B cell (primary cell): ENCODE measurements at regions not wholly inside any gene's neighbourhood (a gene's known extent, or its start where the extent isn't known, plus 50 kb on each side); places are given as distances from the start of the nearest gene placed in this dataset.

Experiments
- ATAC-seq: fragments of 200-7000 bp; cut with Tn5 transposase; one replicate; pipeline ENCODE4 v1.10.0; 2021; ENCODE audit warnings: low read depth, mild to moderate bottlenecking, moderate number of reproducible peaks, moderate library complexity
- CTCF ChIA-PET: fragments of 350-600 bp; sonication (Branson Sonifier 250); formaldehyde crosslinking; loops from one replicate; lab custom pipeline; 2021; ENCODE audit warnings: antibody characterized with exemption, inconsistent platforms; lab: Charles Lee
- POLR2A ChIA-PET: fragments of 350-600 bp; sonication (Branson Sonifier 250); formaldehyde crosslinking; loops from one replicate; lab custom pipeline; 2021; ENCODE audit warnings: antibody characterized with exemption; lab: Charles Lee
- DNase-seq: peaks from one replicate; pipeline ENCODE4 v3.0.0; 2013
- H2AFZ ChIP-seq: 2 replicates; pipeline ENCODE4 v1.6.1; 2012; ENCODE audit warnings: mild to moderate bottlenecking, low read depth, low read length; ENCODE audit not compliant: insufficient read depth, poor library complexity, severe bottlenecking
- H3K27ac ChIP-seq, 2 donors: 1 replicate in 1 of 2; 2 replicates in 1 of 2; pipeline ENCODE4 v1.5.1; 2012 to 2013; ENCODE audit warnings: low read length in 2 of 2, mild to moderate bottlenecking in 2 of 2, moderate library complexity in 1 of 2
- H3K27me3 ChIP-seq, 4 experiments: fragments of 200-600 bp in 1 of 4; sonication (generic) in 1 of 4; replicated peaks in 1 of 4; 1 replicate in 2 of 4; 2 replicates in 2 of 4; pipeline versions ENCODE4 v1.6.1 to v1.7.0; 2013 to 2016; ENCODE audit warnings: low read length in 3 of 4, mild to moderate bottlenecking in 2 of 4, mixed read lengths in 1 of 4, moderate library complexity in 1 of 4; ENCODE audit not compliant: insufficient read depth in 4 of 4, control insufficient read depth in 3 of 4; ENCODE audit errors: control extremely low read depth in 1 of 4
- H3K36me3 ChIP-seq, 2 experiments: replicated peaks in 1 of 2; 1 replicate in 1 of 2; 2 replicates in 1 of 2; pipeline versions ENCODE4 v1.6.1 to v1.7.1; 2013; ENCODE audit warnings: low read length in 1 of 2; ENCODE audit not compliant: insufficient read depth in 2 of 2, control insufficient read depth in 1 of 2; ENCODE audit errors: control extremely low read depth in 1 of 2, extremely low read depth in 1 of 2
- H3K4me1 ChIP-seq, 2 donors: fragments of 200-600 bp in 1 of 2; sonication (generic) in 1 of 2; 1 replicate in 1 of 2; 2 replicates in 1 of 2; pipeline versions ENCODE4 v1.5.1 to v1.6.1; 2013 to 2017; ENCODE audit warnings: low read length in 2 of 2; ENCODE audit not compliant: control insufficient read depth in 2 of 2, insufficient read depth in 2 of 2
- H3K4me2 ChIP-seq: replicated peaks from 2 replicates; pipeline ENCODE3; 2012; ENCODE audit warnings: mild to moderate bottlenecking, low read depth, low read length; ENCODE audit not compliant: poor library complexity, severe bottlenecking
- H3K4me3 ChIP-seq, 5 experiments: fragments of 200-600 bp in 1 of 5; sonication (generic) in 1 of 5; 1 replicate in 3 of 5; 2 replicates in 2 of 5; pipeline versions ENCODE4 v1.5.1 to v1.7.0; 2011 to 2016; ENCODE audit warnings: low read length in 4 of 5, mild to moderate bottlenecking in 4 of 5, low read depth in 2 of 5, control low read depth in 1 of 5, moderate library complexity in 1 of 5; ENCODE audit not compliant: insufficient read depth in 1 of 5; ENCODE audit errors: control extremely low read depth in 1 of 5, extremely low read depth in 1 of 5
- H3K79me2 ChIP-seq: fragments of 200-600 bp; sonication (generic); one replicate; pipeline ENCODE4 v1.6.0; 2016; ENCODE audit warnings: low read length; ENCODE audit not compliant: control insufficient read depth, insufficient read depth
- H3K9ac ChIP-seq: fragments of 200-600 bp; sonication (generic); 2 replicates; pipeline ENCODE4 v1.6.1; 2017; ENCODE audit warnings: mild to moderate bottlenecking, low read length, moderate library complexity
- H3K9me3 ChIP-seq, 3 donors: one replicate each; pipeline versions ENCODE4 v1.6.1 to v1.7.1; 2013; ENCODE audit warnings: low read length in 2 of 3; ENCODE audit not compliant: control insufficient read depth in 2 of 3, insufficient read depth in 1 of 3; ENCODE audit errors: control extremely low read depth in 1 of 3
- H4K20me1 ChIP-seq: 2 replicates; pipeline ENCODE4 v1.6.0; 2012; ENCODE audit warnings: mild to moderate bottlenecking, low read length; ENCODE audit not compliant: insufficient read depth, control insufficient read depth, poor library complexity, severe bottlenecking
- H3K27ac Mint-ChIP-seq: one replicate; pipeline ENCODE4 v1.8.0; 2021; ENCODE audit warnings: mixed read lengths
- H3K27me3 Mint-ChIP-seq: one replicate; pipeline ENCODE4 v1.8.0; 2021; ENCODE audit warnings: mixed read lengths
- H3K4me1 Mint-ChIP-seq: one replicate; pipeline ENCODE4 v1.8.0; 2021; ENCODE audit warnings: mixed read lengths
- H3K4me3 Mint-ChIP-seq: one replicate; pipeline ENCODE4 v1.8.0; 2021; ENCODE audit warnings: mixed read lengths
- H3K9me3 Mint-ChIP-seq: one replicate; pipeline ENCODE4 v1.8.0; 2022; ENCODE audit warnings: mixed read lengths; ENCODE audit not compliant: insufficient read depth
- EZH2 ChIP-seq: IDR thresholded peaks from 2 replicates; pipeline ENCODE4 v1.6.1; 2012; ENCODE audit warnings: borderline replicate concordance, low read depth, mild to moderate bottlenecking, moderate library complexity, low read length; ENCODE audit not compliant: insufficient read depth, poor library complexity, severe bottlenecking
- WGBS: methylation state at CpG from one replicate; pipeline ENCODE4 v1.1.5; 2013; ENCODE audit warnings: missing lambda C conversion rate; ENCODE audit not compliant: insufficient coverage; 5-methylcytosine and 5-hydroxymethylcytosine counted together
- intact Hi-C: fragments of 100-400 bp; cut with micrococcal nuclease; formaldehyde crosslinking; loops from one replicate; pipeline ENCODE4 v1.10.0; 2022
- TF ChIP-seq, protein P1 (sequence below): fragments of 200-600 bp; IDR thresholded peaks from one replicate; pipeline ENCODE4 v1.8.0; 2022; ENCODE audit warnings: antibody characterized with exemption, mild to moderate bottlenecking

DNA sequence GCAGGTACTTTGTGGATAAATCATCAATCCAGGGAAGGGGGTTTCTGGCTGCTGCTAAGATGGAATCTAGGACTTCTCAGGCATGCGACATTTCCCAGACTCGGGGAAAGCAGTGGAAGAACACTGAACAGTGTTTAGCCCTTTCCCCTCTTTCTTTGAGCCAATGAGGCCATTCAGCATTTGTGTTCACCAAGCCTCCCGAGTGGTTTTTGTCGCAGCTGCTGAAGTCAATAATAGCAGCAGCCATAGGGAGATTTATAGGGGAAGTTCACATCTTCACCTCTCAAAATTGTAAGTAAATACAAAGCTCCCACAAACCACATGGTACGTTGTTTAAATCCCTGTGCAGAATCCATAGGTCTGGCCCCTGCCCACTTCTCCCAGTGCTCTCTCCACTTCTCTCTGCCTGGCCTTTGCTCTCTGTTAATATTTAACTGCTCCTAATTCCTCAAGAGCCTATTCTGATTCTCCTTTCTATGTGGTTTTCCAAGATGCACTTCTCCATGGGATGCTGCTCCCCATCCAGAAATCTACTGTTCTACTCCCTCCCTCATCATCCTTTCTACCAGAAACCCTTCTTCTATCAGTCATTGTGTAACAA, 230.7 kb downstream of the SHQ1 start:
- Histone ChIP-seq H2AFZ (no peak overlapping the region), H3K27me3 (peaks cover 0 to 15% (median 0%) of the 10 kb centered on the region in 4 experiments), H3K36me3 (no peaks in the 10 kb centered on the region), H3K9ac (no peak overlapping the region), H3K9me3 (peaks cover 1 to 20% (median 6%) of the 10 kb centered on the region in 3 donors), H3K27ac (no peak overlapping the region), H3K4me1 (peaks cover 0 to 7% of the 10 kb centered on the region in 2 donors), H4K20me1 (no peaks in the 10 kb centered on the region), H3K79me2 (no peaks in the 10 kb centered on the region), H3K4me3 (no peak overlapping the region), H3K4me2 (no peak overlapping the region)
- H3K27ac Mint-ChIP-seq = no peak overlapping the region
- no peak overlapping the region for H3K4me3 Mint-ChIP-seq
- WGBS = 55% methylated on average over 3 of the region's 5 CpGs
- intact Hi-C loops = no loop called here
- H3K4me1 Mint-ChIP-seq = peaks cover 4% of the 10 kb centered on the region
- DNase-seq (no peak), ATAC-seq (no peak)
- peaks cover 27% of the 10 kb centered on the region for H3K27me3 Mint-ChIP-seq
- no peak for TF ChIP-seq EZH2
- TF ChIP-seq, protein P1, sequence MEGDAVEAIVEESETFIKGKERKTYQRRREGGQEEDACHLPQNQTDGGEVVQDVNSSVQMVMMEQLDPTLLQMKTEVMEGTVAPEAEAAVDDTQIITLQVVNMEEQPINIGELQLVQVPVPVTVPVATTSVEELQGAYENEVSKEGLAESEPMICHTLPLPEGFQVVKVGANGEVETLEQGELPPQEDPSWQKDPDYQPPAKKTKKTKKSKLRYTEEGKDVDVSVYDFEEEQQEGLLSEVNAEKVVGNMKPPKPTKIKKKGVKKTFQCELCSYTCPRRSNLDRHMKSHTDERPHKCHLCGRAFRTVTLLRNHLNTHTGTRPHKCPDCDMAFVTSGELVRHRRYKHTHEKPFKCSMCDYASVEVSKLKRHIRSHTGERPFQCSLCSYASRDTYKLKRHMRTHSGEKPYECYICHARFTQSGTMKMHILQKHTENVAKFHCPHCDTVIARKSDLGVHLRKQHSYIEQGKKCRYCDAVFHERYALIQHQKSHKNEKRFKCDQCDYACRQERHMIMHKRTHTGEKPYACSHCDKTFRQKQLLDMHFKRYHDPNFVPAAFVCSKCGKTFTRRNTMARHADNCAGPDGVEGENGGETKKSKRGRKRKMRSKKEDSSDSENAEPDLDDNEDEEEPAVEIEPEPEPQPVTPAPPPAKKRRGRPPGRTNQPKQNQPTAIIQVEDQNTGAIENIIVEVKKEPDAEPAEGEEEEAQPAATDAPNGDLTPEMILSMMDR = no peak
- ChIA-PET POLR2A (no interaction called here), CTCF (no interaction called here)
- peaks cover 4% of the 10 kb centered on the region for H3K9me3 Mint-ChIP-seq

DNA sequence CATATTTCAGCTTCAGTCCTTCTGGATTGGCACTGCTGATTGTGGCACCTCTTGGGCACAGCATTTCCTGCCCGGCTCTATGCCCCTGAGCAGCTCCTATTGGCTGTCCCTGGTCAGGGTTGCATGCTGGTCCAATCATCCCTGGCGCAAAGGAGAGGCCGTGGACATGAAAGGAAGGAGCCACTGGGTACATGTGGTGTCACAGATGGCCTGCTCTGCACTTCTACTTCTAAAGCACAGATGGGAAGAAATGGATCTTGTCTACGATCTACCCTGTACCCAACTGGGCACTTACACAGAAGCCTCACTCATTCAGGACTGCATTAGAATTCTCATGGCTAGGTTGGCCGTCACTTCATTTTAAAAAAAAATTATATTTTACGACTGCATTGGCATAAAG, 232.5 kb downstream of the SHQ1 start:
- Histone ChIP-seq H3K9ac (no peak overlapping the region), H3K4me3 (no peak overlapping the region), H3K9me3 (peaks cover 1 to 18% (median 6%) of the 10 kb centered on the region in 3 donors), H3K36me3 (no peaks in the 10 kb centered on the region), H4K20me1 (no peaks in the 10 kb centered on the region), H3K4me2 (no peak overlapping the region), H2AFZ (no peak overlapping the region), H3K4me1 (peaks cover 0 to 7% of the 10 kb centered on the region in 2 donors), H3K27me3 (peaks cover 0 to 12% (median 0%) of the 10 kb centered on the region in 4 experiments), H3K27ac (no peak overlapping the region), H3K79me2 (no peaks in the 10 kb centered on the region)
- no peak for DNase-seq
- peaks cover 4% of the 10 kb centered on the region for H3K4me1 Mint-ChIP-seq
- no peak for ATAC-seq
- intact Hi-C loops = no loop called here
- no peak overlapping the region for H3K4me3 Mint-ChIP-seq
- H3K9me3 Mint-ChIP-seq = peaks cover 4% of the 10 kb centered on the region
- 100% methylated on average over 1 of the region's 6 CpGs for WGBS
- H3K27ac Mint-ChIP-seq = no peak overlapping the region
- ChIA-PET CTCF (no interaction called here), POLR2A (interaction anchor here (0.6 kb wide), 1 partner anchor 644 kb away, joined by 3 read pairs; no protein-coding TSS in a partner anchor)
- TF ChIP-seq EZH2 = no peak
- TF ChIP-seq, protein P1 = no peak
- H3K27me3 Mint-ChIP-seq = peaks cover 21% of the 10 kb centered on the region
